Ascending aorta (tissue), 2 donors: ENCODE measurements at regions not wholly inside any gene's neighbourhood (a gene's known extent, or its start where the extent isn't known, plus 50 kb on each side); places are given as distances from the start of the nearest gene placed in this dataset.

Experiments used
- DNase-seq, 2 donors: peaks; one replicate each; pipeline ENCODE4 v3.0.0-alpha.2; 2019; ENCODE audit warnings: low spot score in 2 of 2
- H3K27ac ChIP-seq, 2 donors: fragments of 200-600 bp; sonication (generic); one replicate each; pipeline ENCODE4 v1.5.1; 2016 to 2017; ENCODE audit warnings: mild to moderate bottlenecking in 1 of 2
- H3K27me3 ChIP-seq: fragments of 200-600 bp; sonication (generic); one replicate; pipeline ENCODE4 v1.5.1; 2017
- H3K36me3 ChIP-seq, 2 donors: fragments of 200-600 bp; sonication (generic); one replicate each; pipeline ENCODE4 v1.5.1; 2016
- H3K4me1 ChIP-seq, 2 donors: fragments of 200-600 bp; sonication (generic); one replicate each; pipeline ENCODE4 v1.5.1; 2016 to 2017; ENCODE audit warnings: mild to moderate bottlenecking in 1 of 2
- H3K4me3 ChIP-seq, 2 donors: fragments of 200-600 bp; sonication (generic); one replicate each; pipeline ENCODE4 v1.5.1; 2016 to 2017; ENCODE audit warnings: mild to moderate bottlenecking in 1 of 2
- H3K9me3 ChIP-seq, 2 donors: fragments of 200-600 bp; sonication (generic); one replicate each; pipeline ENCODE4 v1.5.1; 2016
- intact Hi-C: fragments of 100-400 bp; cut with DNase I; formaldehyde crosslinking; loops from one replicate; pipeline ENCODE4 v1.15.1; 2023
- TF ChIP-seq, protein P1 (sequence below), 3 experiments: fragments of 200-600 bp in 2 of 3; fragments of 450-650 bp in 1 of 3; sonication (generic) in 2 of 3; IDR thresholded peaks; one replicate each; pipeline ENCODE4 v1.5.1; 2016 to 2019; ENCODE audit warnings: antibody characterized with exemption in 3 of 3, mild to moderate bottlenecking in 1 of 3, moderate library complexity in 1 of 3

DNA sequence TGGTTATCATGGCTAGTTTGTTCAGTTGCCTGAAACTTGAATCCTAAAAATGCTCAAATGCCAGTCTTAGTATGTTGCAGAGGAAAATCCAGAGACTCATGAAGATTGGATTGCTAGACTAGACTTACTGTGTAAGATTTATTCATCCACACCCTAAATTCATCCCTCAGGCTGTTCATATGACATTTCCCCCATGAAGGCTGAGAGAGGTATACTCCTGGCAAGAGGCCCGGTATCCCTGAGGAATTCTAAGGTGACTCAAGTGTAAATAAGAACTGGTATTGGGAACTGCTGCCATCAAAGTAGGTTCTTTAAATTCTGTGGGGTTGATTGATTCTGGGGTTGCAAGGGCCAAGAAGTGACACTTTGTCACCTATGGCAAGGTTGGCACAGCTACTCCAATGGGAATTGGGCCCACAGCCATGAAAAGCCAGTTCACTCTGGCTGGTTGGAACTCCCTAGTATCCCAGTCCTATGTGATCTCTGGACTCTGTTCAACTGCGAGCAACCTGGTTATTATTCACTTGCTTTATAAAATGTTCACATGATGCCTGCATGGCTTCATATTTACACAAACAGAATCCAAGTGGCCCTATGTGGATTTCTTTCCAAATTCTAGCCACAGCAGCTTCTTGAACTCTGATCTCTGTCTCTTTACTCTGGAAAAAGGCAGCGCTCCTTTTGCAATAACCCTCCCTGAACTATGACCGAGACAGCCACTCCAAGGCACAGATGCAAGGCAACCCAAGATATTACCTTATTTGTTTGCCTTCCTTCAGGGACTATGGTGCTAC is 429.1 kb downstream of the CBLN2 start:
- no peak for DNase-seq
- no peak overlapping the region for H3K27ac ChIP-seq
- no peak overlapping the region for H3K4me3 ChIP-seq
- no peaks in the 10 kb centered on the region for H3K36me3 ChIP-seq
- intact Hi-C loops = no loop called here
- TF ChIP-seq, protein P1, sequence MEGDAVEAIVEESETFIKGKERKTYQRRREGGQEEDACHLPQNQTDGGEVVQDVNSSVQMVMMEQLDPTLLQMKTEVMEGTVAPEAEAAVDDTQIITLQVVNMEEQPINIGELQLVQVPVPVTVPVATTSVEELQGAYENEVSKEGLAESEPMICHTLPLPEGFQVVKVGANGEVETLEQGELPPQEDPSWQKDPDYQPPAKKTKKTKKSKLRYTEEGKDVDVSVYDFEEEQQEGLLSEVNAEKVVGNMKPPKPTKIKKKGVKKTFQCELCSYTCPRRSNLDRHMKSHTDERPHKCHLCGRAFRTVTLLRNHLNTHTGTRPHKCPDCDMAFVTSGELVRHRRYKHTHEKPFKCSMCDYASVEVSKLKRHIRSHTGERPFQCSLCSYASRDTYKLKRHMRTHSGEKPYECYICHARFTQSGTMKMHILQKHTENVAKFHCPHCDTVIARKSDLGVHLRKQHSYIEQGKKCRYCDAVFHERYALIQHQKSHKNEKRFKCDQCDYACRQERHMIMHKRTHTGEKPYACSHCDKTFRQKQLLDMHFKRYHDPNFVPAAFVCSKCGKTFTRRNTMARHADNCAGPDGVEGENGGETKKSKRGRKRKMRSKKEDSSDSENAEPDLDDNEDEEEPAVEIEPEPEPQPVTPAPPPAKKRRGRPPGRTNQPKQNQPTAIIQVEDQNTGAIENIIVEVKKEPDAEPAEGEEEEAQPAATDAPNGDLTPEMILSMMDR (IDR thresholded peaks at IDR 0.05) = no peak
- H3K27me3 ChIP-seq = no peaks in the 10 kb centered on the region
- no peaks in the 10 kb centered on the region for H3K9me3 ChIP-seq
- no peaks in the 10 kb centered on the region for H3K4me1 ChIP-seq

DNA sequence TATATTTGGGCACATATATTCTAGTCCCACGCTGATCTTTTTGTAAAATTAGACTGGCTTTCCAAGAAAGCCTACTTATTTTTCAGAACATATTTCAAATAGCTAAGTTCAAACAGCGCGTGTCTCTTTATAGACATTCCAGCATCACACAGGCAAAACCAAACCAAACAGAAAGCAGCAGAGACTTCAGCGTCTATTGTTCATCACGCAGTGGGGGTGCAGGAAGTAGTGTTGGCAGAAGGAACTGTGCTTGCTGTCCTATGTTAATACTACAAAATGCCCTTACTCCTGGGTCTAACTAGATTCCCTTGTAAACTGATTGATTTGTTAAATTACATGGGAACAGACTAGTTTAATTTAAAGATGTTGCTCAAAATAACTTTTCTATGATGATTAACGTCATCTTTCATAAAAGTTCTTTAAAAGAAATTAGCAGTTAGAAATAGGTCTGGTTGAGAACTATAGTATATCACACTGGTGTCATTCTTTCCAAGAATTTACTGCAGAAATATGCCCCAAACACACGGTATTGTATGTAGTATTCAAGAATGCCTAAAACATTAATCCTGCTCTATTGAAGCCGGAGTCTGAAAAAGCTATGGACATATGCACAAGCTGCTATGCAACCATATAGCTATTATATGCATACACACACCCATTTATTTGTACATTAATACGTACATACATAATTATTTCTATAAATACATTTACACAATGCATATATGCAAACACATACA is 436.3 kb downstream of the CBLN2 start:
- Histone ChIP-seq H3K4me1 (no peaks in the 10 kb centered on the region), H3K36me3 (no peaks in the 10 kb centered on the region), H3K27me3 (no peaks in the 10 kb centered on the region), H3K27ac (no peak overlapping the region), H3K9me3 (no peaks in the 10 kb centered on the region), H3K4me3 (no peak overlapping the region)
- TF ChIP-seq, protein P1 (IDR thresholded peaks at IDR 0.05) = no peak
- no peak for DNase-seq
- intact Hi-C loops = no loop called here

DNA sequence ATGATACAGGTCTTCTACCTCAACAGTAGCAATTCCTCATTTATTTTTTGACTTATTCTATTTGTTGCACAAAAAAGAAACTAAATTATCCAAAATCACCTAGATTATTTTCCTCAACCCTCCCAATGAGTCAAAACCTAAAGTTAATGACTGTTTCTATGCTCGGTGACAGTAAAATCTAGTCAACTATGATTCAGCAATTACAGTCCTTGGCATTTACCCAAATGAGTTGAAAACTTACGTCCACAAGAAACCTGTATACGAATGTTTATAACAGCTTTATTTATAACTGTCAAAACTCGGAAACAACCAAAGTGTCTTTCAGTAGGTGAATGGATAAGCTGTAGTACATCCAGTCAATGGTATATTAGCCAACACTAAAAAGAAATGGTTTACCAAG is 439.3 kb downstream of the CBLN2 start:
- no peak overlapping the region for H3K4me3 ChIP-seq
- TF ChIP-seq, protein P1 (IDR thresholded peaks at IDR 0.05) = no peak

DNA sequence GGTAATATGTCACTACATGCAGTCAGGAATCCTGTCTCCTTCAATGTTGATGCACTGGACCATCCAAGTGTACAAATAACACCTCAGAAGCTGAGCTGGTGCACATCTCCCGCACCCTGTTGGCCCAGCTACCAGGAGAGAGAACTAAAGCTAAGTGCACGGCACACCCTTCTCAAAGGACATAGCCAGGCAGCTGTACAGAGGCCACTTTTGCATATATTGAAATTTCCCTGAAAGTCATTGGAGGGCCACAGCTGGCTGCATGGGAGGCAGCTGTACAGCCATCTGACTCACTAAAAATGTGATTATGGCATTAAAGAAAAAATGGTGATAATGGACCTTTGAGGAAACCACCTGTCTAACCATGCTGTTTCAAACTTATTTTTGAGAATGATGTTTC is 441.7 kb downstream of the CBLN2 start:
- no peaks in the 10 kb centered on the region for H3K9me3 ChIP-seq
- no peak overlapping the region for H3K27ac ChIP-seq
- no peaks in the 10 kb centered on the region for H3K36me3 ChIP-seq
- intact Hi-C loops = no loop called here
- no peak overlapping the region for H3K4me3 ChIP-seq
- H3K27me3 ChIP-seq = no peaks in the 10 kb centered on the region
- no peaks in the 10 kb centered on the region for H3K4me1 ChIP-seq
- TF ChIP-seq, protein P1 (IDR thresholded peaks at IDR 0.05) = no peak
- no peak for DNase-seq

More for the DNA sequence above, 439.3 kb downstream of the CBLN2 start:
- H3K4me1 ChIP-seq = no peaks in the 10 kb centered on the region
- H3K27me3 ChIP-seq = no peaks in the 10 kb centered on the region
- DNase-seq = no peak
- no peaks in the 10 kb centered on the region for H3K9me3 ChIP-seq
- intact Hi-C loops = no loop called here
- no peaks in the 10 kb centered on the region for H3K36me3 ChIP-seq
- no peak overlapping the region for H3K27ac ChIP-seq

DNA sequence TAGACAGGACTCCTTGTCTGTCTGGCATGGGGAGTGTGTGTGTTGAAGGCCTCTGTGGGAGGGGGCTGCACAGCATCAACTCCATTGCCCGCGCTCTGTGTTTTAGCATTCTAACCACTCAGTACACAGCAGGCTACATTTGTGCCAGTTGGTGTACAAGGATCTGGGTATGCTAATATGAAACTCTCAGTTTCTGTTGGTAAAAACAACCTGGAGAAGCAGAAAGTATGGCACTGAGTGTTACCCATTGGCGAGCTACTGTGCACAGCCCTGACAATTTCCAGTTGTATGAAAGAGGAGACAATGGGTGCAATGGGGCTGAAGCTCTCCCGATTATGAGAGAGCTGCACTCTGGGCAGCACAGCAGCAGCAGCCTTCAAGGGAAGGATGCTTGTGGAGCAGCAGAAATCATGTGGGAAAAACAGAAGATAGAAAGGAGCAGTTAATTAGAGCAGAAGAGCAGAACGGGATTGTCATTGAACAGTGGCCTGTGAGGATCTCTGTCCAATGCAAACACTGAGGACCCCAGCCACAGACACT is 443.6 kb downstream of the CBLN2 start:
- no peak overlapping the region for H3K4me3 ChIP-seq
- TF ChIP-seq, protein P1 (IDR thresholded peaks at IDR 0.05) = no peak
- H3K4me1 ChIP-seq = no peaks in the 10 kb centered on the region
- no peaks in the 10 kb centered on the region for H3K9me3 ChIP-seq
- DNase-seq = no peak
- H3K27me3 ChIP-seq = no peaks in the 10 kb centered on the region
- no peak overlapping the region for H3K27ac ChIP-seq
- no peaks in the 10 kb centered on the region for H3K36me3 ChIP-seq
- intact Hi-C loops = no loop called here
